ENCODE measurements at regions not wholly inside any gene's neighbourhood (a gene's known extent, or its start where the extent isn't known, plus 50 kb on each side); places are given as distances from the start of the nearest gene placed in this dataset.

DNA sequence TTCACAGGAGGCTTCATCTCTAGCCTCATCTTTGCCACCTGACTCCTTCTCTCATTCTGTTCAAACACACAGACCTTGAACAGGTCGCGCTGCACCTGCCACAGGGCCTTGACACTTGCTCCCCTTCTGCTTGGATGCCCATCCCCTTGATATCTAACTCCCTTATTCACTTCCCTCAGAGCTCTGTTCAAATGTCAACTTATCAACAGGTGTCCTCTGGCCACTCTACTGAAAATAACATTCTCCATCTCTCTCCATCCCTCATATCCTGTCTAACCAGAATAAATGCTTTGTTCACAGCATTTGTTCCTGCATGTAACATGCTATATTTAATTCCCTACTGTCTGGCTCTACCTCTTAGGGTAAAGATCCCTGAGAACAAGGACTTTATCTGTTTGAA, 67.2 kb upstream of the DRD2 start:
- Histone ChIP-seq H3K9me1 (ENCODE audit: control insufficient read depth, extremely low read depth, insufficient read depth, low read length) (no peaks in the 10 kb centered on the region), H3K79me2 (ENCODE audit: control insufficient read depth, insufficient read depth, low read length) (no peaks in the 10 kb centered on the region), H3K4me2 (ENCODE audit: control insufficient read depth, extremely low read depth, insufficient read depth, low read depth, low read length) (no peak overlapping the region), H3K9me3 (ENCODE audit: control insufficient read depth, low read depth, low read length) (no peaks in the 10 kb centered on the region), H3K4me3 (ENCODE audit: control insufficient read depth in 2 of 3, extremely low read depth in 1 of 3, insufficient read depth in 2 of 3, low read depth in 1 of 3, low read length in 3 of 3) (no peak overlapping the region), H2AFZ (ENCODE audit: control insufficient read depth, low read length) (no peak overlapping the region), H3K27me3 (ENCODE audit: control insufficient read depth, extremely low read depth, insufficient read depth, low read length) (no peaks in the 10 kb centered on the region), H3K27ac (ENCODE audit: control insufficient read depth, insufficient read depth, low read length) (no peak overlapping the region), H4K20me1 (ENCODE audit: control insufficient read depth, extremely low read depth, insufficient read depth, low read length) (no peaks in the 10 kb centered on the region), H3K4me1 (ENCODE audit: control insufficient read depth, extremely low read depth, insufficient read depth, low read length) (peaks cover 11% of the 10 kb centered on the region), H3K9ac (ENCODE audit: control insufficient read depth, extremely low read depth, insufficient read depth, low read length) (no peak overlapping the region), H3K36me3 (ENCODE audit: control insufficient read depth in 2 of 2, extremely low read depth in 1 of 2, insufficient read depth in 2 of 2, low read length in 2 of 2) (no peaks in the 10 kb centered on the region)
- FAIRE-seq (no peak), DNase-seq (ENCODE audit: low read depth, low spot score) (no peak)
- dilution Hi-C loops (cut with MboI; ENCODE audit: extremely low pct_ligation_motif_present, low sequenced_read_pairs) = no loop called here
- TF ChIP-seq, protein P1, sequence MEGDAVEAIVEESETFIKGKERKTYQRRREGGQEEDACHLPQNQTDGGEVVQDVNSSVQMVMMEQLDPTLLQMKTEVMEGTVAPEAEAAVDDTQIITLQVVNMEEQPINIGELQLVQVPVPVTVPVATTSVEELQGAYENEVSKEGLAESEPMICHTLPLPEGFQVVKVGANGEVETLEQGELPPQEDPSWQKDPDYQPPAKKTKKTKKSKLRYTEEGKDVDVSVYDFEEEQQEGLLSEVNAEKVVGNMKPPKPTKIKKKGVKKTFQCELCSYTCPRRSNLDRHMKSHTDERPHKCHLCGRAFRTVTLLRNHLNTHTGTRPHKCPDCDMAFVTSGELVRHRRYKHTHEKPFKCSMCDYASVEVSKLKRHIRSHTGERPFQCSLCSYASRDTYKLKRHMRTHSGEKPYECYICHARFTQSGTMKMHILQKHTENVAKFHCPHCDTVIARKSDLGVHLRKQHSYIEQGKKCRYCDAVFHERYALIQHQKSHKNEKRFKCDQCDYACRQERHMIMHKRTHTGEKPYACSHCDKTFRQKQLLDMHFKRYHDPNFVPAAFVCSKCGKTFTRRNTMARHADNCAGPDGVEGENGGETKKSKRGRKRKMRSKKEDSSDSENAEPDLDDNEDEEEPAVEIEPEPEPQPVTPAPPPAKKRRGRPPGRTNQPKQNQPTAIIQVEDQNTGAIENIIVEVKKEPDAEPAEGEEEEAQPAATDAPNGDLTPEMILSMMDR (optimal IDR thresholded peaks at IDR 0.05 in 1 of 3, IDR thresholded peaks at IDR 0.05 in 1 of 3, conservative IDR thresholded peaks at IDR 0.05 in 1 of 3; ENCODE audit: extremely low read depth in 1 of 3, insufficient read depth in 2 of 3, low read length in 3 of 3) = no peak
- TF ChIP-seq EZH2 (IDR thresholded peaks at IDR 0.05; ENCODE audit: low read length) = no peak

DNA sequence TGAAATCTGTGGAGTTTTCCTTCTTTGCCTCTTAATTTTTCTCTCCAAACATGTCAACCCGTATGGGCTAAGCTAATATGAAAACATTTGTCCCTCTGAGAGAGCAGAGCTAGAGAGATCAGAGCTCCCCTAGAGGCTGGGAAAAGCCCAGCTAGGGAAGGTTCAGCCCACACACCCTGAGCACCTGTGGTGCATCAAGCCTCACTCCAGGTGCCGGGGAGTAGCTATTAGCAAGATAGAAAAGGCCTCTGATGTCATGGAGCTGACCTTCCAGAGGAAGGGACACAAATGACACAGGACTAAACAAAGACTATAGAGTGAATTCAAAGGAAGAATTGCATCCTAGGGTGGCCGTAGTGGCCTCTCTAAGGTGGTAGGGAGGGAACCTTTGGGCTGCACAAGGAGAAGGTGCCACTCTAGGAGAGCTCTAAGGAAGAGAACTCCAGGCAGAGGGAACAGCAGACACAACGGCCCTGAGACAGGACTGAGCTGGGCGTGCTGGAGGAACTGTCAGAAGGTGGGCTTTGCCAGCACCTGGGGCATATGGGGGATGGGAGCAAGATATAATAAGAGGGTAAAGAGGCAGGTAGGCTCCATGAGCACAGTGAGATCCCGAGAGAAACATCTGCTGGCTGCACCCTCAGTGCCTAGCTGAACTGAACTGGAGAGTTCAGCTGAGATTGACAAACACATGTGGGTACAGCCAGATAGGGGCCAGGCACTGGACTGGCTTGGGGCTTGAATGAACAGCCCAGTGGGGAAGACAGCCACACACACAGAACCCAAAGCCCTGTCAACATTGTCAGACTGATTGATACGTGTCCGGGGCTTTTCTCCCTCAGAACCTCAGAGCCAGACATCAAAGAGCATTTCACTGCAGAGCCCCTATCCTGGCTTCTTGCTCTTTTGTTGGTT, 65.5 kb upstream of the DRD2 start:
- Histone ChIP-seq H3K36me3 (ENCODE audit: control insufficient read depth in 2 of 2, extremely low read depth in 1 of 2, insufficient read depth in 2 of 2, low read length in 2 of 2) (no peaks in the 10 kb centered on the region), H3K79me2 (ENCODE audit: control insufficient read depth, insufficient read depth, low read length) (no peaks in the 10 kb centered on the region), H3K27me3 (ENCODE audit: control insufficient read depth, extremely low read depth, insufficient read depth, low read length) (no peaks in the 10 kb centered on the region), H3K9ac (ENCODE audit: control insufficient read depth, extremely low read depth, insufficient read depth, low read length) (no peak overlapping the region), H2AFZ (ENCODE audit: control insufficient read depth, low read length) (no peak overlapping the region), H3K27ac (ENCODE audit: control insufficient read depth, insufficient read depth, low read length) (no peak overlapping the region), H3K4me2 (ENCODE audit: control insufficient read depth, extremely low read depth, insufficient read depth, low read depth, low read length) (no peak overlapping the region), H3K9me3 (ENCODE audit: control insufficient read depth, low read depth, low read length) (no peaks in the 10 kb centered on the region), H3K4me3 (ENCODE audit: control insufficient read depth in 2 of 3, extremely low read depth in 1 of 3, insufficient read depth in 2 of 3, low read depth in 1 of 3, low read length in 3 of 3) (no peak overlapping the region), H3K9me1 (ENCODE audit: control insufficient read depth, extremely low read depth, insufficient read depth, low read length) (no peaks in the 10 kb centered on the region), H4K20me1 (ENCODE audit: control insufficient read depth, extremely low read depth, insufficient read depth, low read length) (no peaks in the 10 kb centered on the region), H3K4me1 (ENCODE audit: control insufficient read depth, extremely low read depth, insufficient read depth, low read length) (no peaks in the 10 kb centered on the region)
- dilution Hi-C loops (cut with MboI; ENCODE audit: extremely low pct_ligation_motif_present, low sequenced_read_pairs) = no loop called here
- no peak for DNase-seq (ENCODE audit: low read depth, low spot score)
- no peak for TF ChIP-seq EZH2 (IDR thresholded peaks at IDR 0.05; ENCODE audit: low read length)
- TF ChIP-seq, protein P1 (optimal IDR thresholded peaks at IDR 0.05 in 1 of 3, IDR thresholded peaks at IDR 0.05 in 1 of 3, conservative IDR thresholded peaks at IDR 0.05 in 1 of 3; ENCODE audit: extremely low read depth in 1 of 3, insufficient read depth in 2 of 3, low read length in 3 of 3) = peak in 1 of 3 experiments; percentile 17
- FAIRE-seq = no peak
